ENCODE measurements at regions not wholly inside any gene's neighbourhood (a gene's known extent, or its start where the extent isn't known, plus 50 kb on each side); places are given as distances from the start of the nearest gene placed in this dataset.

GRCh38 chr10:42421812-42422211 lies 216.6 kb downstream of the ZNF33B start:
- TF ChIP-seq POLR2A (IDR thresholded peaks at IDR 0.05; ENCODE audit: low read length) (no peak), GATA1 (IDR thresholded peaks at IDR 0.05; ENCODE audit: low read depth, low read length) (no peak)
